HG02571 (cell line): ENCODE measurements at regions not wholly inside any gene's neighbourhood (a gene's known extent, or its start where the extent isn't known, plus 50 kb on each side); places are given as distances from the start of the nearest gene placed in this dataset.

Source experiments
- ATAC-seq: cut with Tn5 transposase; IDR thresholded peaks from one replicate; pipeline ENCODE4 v1.9.1; 2021; ENCODE audit warnings: mild to moderate bottlenecking, moderate library complexity; ENCODE audit not compliant: unreplicated experiment

- ATAC-seq = no peak
These were observed 650.9 kb upstream of the TENM3 start for GRCh38 chr4:181592221-181592745.

DNA sequence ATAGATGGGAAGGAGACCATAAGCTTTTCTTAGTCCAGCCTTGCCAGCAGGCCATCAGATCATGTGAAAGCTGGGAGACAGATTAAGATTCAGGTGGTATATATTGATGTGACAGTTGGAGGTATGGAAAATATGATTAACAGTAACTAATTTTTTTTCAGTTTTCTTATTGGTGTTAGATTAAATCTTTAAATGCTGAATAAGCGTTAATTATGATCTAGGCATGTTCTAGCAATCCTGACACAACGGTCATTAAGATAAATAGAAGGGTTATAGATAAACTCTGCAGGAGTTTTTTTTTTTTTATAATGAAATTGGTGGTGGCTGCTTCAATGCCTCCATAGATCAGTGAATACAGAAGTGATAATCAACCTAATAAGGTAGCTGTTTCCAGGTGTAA lies 649.5 kb upstream of the TENM3 start:
- no peak for ATAC-seq

- ATAC-seq = no peak
These were observed 649.0 kb upstream of the TENM3 start for GRCh38 chr4:181594188-181594587.

DNA sequence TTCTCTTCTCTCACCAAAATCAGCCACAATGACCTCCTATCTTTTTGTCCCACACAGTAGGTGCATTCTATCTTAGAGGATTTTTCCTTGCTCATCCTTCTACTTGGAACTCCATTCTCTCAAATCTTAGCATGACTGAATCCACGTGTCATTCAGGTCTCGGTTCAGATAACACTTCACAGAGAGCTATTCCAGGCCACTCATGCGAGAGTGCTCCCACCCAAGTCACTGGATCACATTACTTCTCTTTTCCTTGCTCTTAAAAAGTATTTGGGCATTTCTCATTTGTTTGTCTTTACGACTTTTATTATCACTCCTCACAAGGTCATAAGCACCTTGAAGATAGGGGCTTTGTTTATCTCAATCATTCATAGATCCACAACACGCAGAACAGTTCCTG lies 647.5 kb upstream of the TENM3 start:
- ATAC-seq = no peak

- no peak for ATAC-seq
These were observed 645.4 kb upstream of the TENM3 start for GRCh38 chr4:181597766-181598165.

- ATAC-seq = no peak
These were observed 644.1 kb upstream of the TENM3 start for GRCh38 chr4:181599134-181599533.

- no peak for ATAC-seq
These were observed 642.1 kb upstream of the TENM3 start for GRCh38 chr4:181601103-181601502.

- no peak for ATAC-seq
These were observed 638.7 kb upstream of the TENM3 start for GRCh38 chr4:181604546-181604945.

DNA sequence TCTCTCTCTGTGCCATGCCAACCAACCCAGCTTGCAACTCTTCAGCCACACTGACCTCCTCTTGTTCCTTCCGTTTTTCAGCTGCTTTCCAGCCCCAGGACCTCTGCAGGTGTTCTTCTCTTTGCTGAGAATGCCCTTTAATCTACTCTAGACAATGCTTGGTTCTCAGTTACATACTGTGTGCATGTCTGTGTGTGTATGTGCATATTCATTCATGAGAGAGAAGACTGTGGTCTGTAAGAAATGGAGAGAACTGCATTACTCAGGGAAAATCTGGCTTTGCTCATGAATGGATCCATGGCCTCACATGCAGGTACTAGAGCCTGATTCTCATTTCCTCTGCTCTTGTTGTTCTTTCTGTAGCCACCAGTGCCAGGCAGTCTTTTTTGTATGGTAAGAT lies 636.9 kb upstream of the TENM3 start:
- ATAC-seq = no peak

GRCh38 chr4:181608181-181608580 lies 635.0 kb upstream of the TENM3 start:
- ATAC-seq = no peak

DNA sequence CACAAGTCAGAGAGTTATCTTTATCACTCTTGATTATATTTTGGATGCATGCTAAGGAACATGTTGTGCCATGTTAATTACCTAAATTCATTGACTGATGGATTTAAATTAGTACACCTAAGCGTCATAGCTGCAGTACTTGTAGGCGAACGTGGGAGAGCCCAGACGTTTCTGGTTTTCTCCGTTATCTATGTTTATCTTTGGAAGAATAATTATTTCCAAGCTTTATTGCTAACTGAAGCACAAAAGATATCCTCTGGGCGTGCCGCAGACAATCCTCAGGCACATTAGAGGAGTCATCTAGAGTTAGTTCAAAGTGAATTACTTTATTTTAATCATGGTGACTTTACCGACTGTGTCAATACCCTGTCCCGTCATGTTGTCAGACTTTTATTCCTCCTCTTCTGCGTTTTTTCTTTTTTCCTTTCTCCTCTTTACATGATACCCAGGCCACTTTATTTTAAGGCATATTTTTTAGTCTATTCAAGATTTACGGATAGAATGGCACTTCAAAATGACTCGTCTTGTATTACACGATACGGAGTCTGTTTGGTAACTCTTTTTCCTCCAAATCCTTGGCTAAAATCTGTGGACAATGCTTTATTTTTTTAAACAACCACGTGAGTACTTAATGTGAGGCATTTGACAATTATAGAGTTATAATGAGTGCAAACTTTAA lies 632.0 kb upstream of the TENM3 start:
- ATAC-seq = no peak

- no peak for ATAC-seq
These were observed 631.1 kb upstream of the TENM3 start for GRCh38 chr4:181611946-181612600.

DNA sequence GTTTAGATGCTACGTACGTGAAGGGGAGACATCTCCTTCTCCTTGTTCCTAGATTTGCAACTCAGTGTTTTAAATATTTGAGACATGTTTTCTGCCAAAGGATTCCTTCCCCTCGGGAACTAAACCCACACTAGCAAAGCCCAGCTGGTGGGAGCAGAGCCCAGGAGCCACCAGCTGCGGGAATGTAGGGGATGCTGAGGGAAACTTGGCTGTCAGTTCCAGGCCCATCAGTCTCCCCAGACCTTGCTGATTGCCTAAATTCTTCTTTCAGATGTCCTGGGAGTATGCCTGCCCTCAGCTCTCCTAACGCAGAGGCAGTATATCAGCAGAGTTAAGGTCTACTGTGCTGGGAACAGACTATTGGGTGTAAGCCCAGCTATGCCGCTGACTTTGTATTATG lies 630.0 kb upstream of the TENM3 start:
- ATAC-seq = no peak

DNA sequence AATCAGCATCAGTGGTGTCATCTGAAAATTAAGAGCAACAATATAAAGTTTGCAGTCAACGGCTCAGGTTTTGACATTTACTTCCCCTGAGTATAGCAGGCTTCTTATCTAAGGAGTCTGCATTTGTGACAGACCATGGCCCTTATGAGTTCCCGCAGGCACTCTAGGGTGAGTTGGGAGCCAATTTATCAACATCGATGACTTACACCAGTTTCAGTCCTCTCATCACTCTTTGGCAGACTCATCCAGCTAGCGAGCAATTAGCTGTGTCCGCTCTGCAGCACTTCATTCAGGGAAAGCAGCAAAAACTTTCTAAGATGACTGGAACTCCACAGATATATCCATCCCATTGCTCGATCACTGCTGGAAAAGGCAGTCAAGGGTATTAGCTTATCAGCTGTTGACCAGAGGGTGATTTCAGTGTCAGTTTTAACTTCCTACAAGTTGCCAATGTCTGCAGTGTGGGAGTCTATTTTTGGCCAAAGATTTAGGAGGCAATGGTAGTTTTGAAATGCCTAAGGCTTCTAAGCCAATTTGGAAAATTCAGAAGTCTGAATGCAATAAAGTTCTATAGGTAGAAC lies 625.1 kb upstream of the TENM3 start:
- no peak for ATAC-seq

DNA sequence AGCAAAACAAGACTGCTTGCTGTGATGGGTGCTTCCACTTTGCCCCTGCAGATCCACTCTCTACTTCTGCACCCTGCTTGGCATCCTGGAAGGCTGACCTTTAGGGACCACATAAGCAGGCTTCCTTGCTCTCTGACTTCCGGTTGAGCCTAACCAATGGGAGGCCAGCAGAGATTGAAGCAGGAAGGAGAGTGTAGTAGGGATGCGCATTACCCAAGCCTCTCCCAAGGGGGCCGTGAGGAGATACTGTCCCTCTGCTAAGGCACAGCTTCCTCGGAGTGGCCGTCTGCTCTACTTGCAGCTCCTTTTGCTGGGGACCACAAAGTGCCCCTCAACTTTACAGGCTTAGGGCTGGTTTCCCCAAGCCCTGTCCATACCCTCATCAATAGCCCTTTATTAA lies 624.3 kb upstream of the TENM3 start:
- ATAC-seq = no peak

DNA sequence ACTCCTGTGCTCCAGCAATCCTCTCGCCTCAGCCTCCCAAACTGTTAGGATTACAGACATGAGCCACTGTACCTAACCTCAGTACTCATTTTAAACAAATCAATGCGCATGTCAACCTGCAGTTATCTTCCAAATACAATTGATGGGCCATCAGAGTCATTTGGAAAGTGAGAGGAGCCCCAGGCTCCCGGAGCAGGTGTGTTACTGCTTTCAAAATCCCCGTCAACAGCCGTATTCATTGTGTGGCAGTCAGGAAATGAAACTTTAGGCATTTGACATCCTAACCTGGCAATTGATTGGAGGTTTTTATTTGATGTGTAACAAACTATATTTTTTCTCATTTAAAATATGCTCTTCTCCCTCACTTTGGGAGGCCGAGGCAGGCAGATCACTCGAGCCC lies 623.6 kb upstream of the TENM3 start:
- no peak for ATAC-seq

- ATAC-seq = no peak
These were observed 605.8 kb upstream of the TENM3 start for GRCh38 chr4:181637186-181638105.

GRCh38 chr4:181643466-181643865 lies 599.7 kb upstream of the TENM3 start:
- ATAC-seq = no peak

GRCh38 chr4:181645489-181645888 lies 597.7 kb upstream of the TENM3 start:
- no peak for ATAC-seq

- ATAC-seq = no peak
These were observed 596.3 kb upstream of the TENM3 start for GRCh38 chr4:181646864-181647263.
